Tibial nerve (tissue), 4 donors: ENCODE measurements at regions not wholly inside any gene's neighbourhood (a gene's known extent, or its start where the extent isn't known, plus 50 kb on each side); places are given as distances from the start of the nearest gene placed in this dataset.

Experiments
- DNase-seq, 2 donors: peaks; one replicate each; pipeline ENCODE4 v3.0.0-alpha.2; 2019; ENCODE audit warnings: low spot score in 2 of 2
- H3K27ac ChIP-seq, 4 donors: fragments of 200-600 bp; sonication (generic) in 3 of 4; one replicate each; pipeline ENCODE4 v1.5.1; 2017 to 2019; ENCODE audit warnings: mild to moderate bottlenecking in 1 of 4
- H3K27me3 ChIP-seq, 2 donors: fragments of 200-600 bp; sonication (generic) in 1 of 2; one replicate each; pipeline versions ENCODE4 v1.5.1 to v1.6.0; 2017 to 2019
- H3K36me3 ChIP-seq, 3 donors: fragments of 200-600 bp; sonication (generic); one replicate each; pipeline ENCODE4 v1.5.1; 2018 to 2019
- H3K4me1 ChIP-seq, 4 donors: fragments of 200-600 bp; sonication (generic) in 3 of 4; one replicate each; pipeline ENCODE4 v1.5.1; 2017 to 2019
- H3K4me3 ChIP-seq, 4 donors: fragments of 200-600 bp; sonication (generic) in 3 of 4; one replicate each; pipeline ENCODE4 v1.5.1; 2017 to 2019; ENCODE audit warnings: mild to moderate bottlenecking in 1 of 4, moderate library complexity in 1 of 4
- H3K9me3 ChIP-seq, 4 donors: fragments of 200-600 bp; sonication (generic) in 3 of 4; one replicate each; pipeline ENCODE4 v1.5.1; 2017 to 2019
- CTCF ChIP-seq, 5 experiments: fragments of 200-600 bp in 3 of 5; fragments of 450-650 bp in 2 of 5; sonication (generic) in 3 of 5; IDR thresholded peaks; one replicate each; pipeline ENCODE4 v1.5.1; 2016 to 2019; ENCODE audit warnings: antibody characterized with exemption in 5 of 5, mild to moderate bottlenecking in 3 of 5, moderate library complexity in 2 of 5
- EP300 ChIP-seq, 2 donors: sonication (generic); formaldehyde crosslinking; IDR thresholded peaks; one replicate each; pipeline ENCODE4 v1.6.1; 2017; ENCODE audit warnings: antibody characterized with exemption in 2 of 2, mild to moderate bottlenecking in 1 of 2
- POLR2A ChIP-seq, 2 donors: fragments of 450-650 bp; IDR thresholded peaks; one replicate each; pipeline ENCODE4 v1.6.1; 2017; ENCODE audit warnings: antibody characterized with exemption in 2 of 2, mild to moderate bottlenecking in 2 of 2, moderate library complexity in 2 of 2
- WGBS, 2 donors: methylation state at CpG; one replicate each; pipeline ENCODE4 v1.1.5; 2018; 5-methylcytosine and 5-hydroxymethylcytosine counted together

GRCh38 chr6:14031516-14031915 lies 86.1 kb upstream of the CD83 start:
- Histone ChIP-seq H3K4me3 (no peak overlapping the region), H3K9me3 (no peaks in the 10 kb centered on the region), H3K4me1 (no peaks in the 10 kb centered on the region), H3K27ac (no peak overlapping the region), H3K27me3 (peaks cover 0 to 6% of the 10 kb centered on the region in 2 donors), H3K36me3 (no peaks in the 10 kb centered on the region)
- 58 to 68% methylated on average over 4 of the region's 4 CpGs for WGBS, 2 donors
- DNase-seq: no peak
- TF ChIP-seq EP300 (IDR thresholded peaks at IDR 0.05): no peak
- no peak for TF ChIP-seq POLR2A (IDR thresholded peaks at IDR 0.05)
- no peak for TF ChIP-seq CTCF (IDR thresholded peaks at IDR 0.05)

GRCh38 chr6:14035071-14035847 lies 82.3 kb upstream of the CD83 start:
- H3K4me1 ChIP-seq: no peaks in the 10 kb centered on the region
- no peaks in the 10 kb centered on the region for H3K9me3 ChIP-seq
- H3K27me3 ChIP-seq: no peaks in the 10 kb centered on the region
- no peaks in the 10 kb centered on the region for H3K36me3 ChIP-seq
- no peak for TF ChIP-seq POLR2A (IDR thresholded peaks at IDR 0.05)
- TF ChIP-seq EP300 (IDR thresholded peaks at IDR 0.05): no peak
- no peak for TF ChIP-seq CTCF (IDR thresholded peaks at IDR 0.05)
- no peak for DNase-seq
- H3K4me3 ChIP-seq: no peak overlapping the region
- WGBS, 2 donors: 80 to 81% methylated on average over 14 of the region's 14 CpGs
- no peak overlapping the region for H3K27ac ChIP-seq

- WGBS, 2 donors: 73 to 77% methylated on average over 3 of the region's 3 CpGs
- H3K9me3 ChIP-seq: no peaks in the 10 kb centered on the region
- no peaks in the 10 kb centered on the region for H3K4me1 ChIP-seq
- H3K36me3 ChIP-seq: no peaks in the 10 kb centered on the region
- H3K4me3 ChIP-seq: no peak overlapping the region
- no peak for DNase-seq
- H3K27ac ChIP-seq: no peak overlapping the region
- no peaks in the 10 kb centered on the region for H3K27me3 ChIP-seq
- no peak for TF ChIP-seq POLR2A (IDR thresholded peaks at IDR 0.05)
- TF ChIP-seq CTCF (IDR thresholded peaks at IDR 0.05): no peak
- TF ChIP-seq EP300 (IDR thresholded peaks at IDR 0.05): no peak
These were observed 81.7 kb upstream of the CD83 start for GRCh38 chr6:14035874-14036273.

- H3K27me3 ChIP-seq: no peaks in the 10 kb centered on the region
- TF ChIP-seq POLR2A (IDR thresholded peaks at IDR 0.05) (no peak), CTCF (IDR thresholded peaks at IDR 0.05) (no peak), EP300 (IDR thresholded peaks at IDR 0.05) (no peak)
- 75 to 77% methylated on average over 4 of the region's 4 CpGs for WGBS, 2 donors
- H3K27ac ChIP-seq: no peak overlapping the region
- DNase-seq: no peak
- no peaks in the 10 kb centered on the region for H3K36me3 ChIP-seq
- no peak overlapping the region for H3K4me3 ChIP-seq
- no peaks in the 10 kb centered on the region for H3K4me1 ChIP-seq
- H3K9me3 ChIP-seq: no peaks in the 10 kb centered on the region
These were observed 80.7 kb upstream of the CD83 start for GRCh38 chr6:14036911-14037310.

GRCh38 chr6:14037402-14038277 lies 79.9 kb upstream of the CD83 start:
- no peak for TF ChIP-seq EP300 (IDR thresholded peaks at IDR 0.05)
- no peak overlapping the region for H3K27ac ChIP-seq
- no peaks in the 10 kb centered on the region for H3K27me3 ChIP-seq
- H3K4me1 ChIP-seq: no peaks in the 10 kb centered on the region
- no peak for DNase-seq
- no peak overlapping the region for H3K4me3 ChIP-seq
- 67 to 71% methylated on average over 12 of the region's 12 CpGs for WGBS, 2 donors
- no peaks in the 10 kb centered on the region for H3K9me3 ChIP-seq
- no peaks in the 10 kb centered on the region for H3K36me3 ChIP-seq
